ENCODE measurements at regions not wholly inside any gene's neighbourhood (a gene's known extent, or its start where the extent isn't known, plus 50 kb on each side); places are given as distances from the start of the nearest gene placed in this dataset.
"Not testable (repeated sequence)": the region's sequence is repeated elsewhere in the genome, so short reads cannot be mapped to it uniquely, and the experiment has no call there.

DNA sequence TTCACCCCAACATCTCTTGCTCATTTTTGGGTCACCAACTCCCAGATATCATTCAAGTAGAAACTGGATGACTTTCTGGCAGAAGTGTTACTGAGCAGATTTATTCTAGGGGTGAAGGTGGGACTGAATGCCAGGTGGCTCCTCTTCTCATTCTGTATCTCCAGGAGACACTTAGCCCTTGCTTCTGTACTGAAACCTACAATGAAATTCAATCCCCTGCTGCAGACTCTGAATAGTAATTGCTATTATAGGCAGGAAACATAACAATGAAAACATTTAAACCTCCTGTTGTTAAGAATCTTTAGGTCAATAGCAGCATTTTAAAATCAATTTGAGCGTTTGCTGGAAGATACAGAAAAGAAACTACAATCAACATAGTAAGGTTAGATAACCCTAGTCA is 879.4 kb upstream of the TENM4 start:
- H3K36me3 Mint-ChIP-seq, result no peaks in the 10 kb centered on the region
- peaks cover 6% of the 10 kb centered on the region for H3K9me3 Mint-ChIP-seq (ENCODE audit: low read depth)
- no peak overlapping the region for H3K4me3 Mint-ChIP-seq
- H3K27me3 Mint-ChIP-seq, result no peaks in the 10 kb centered on the region
- no peaks in the 10 kb centered on the region for H3K4me1 Mint-ChIP-seq (ENCODE audit: low read depth)
- no peak overlapping the region for H3K27ac Mint-ChIP-seq

DNA sequence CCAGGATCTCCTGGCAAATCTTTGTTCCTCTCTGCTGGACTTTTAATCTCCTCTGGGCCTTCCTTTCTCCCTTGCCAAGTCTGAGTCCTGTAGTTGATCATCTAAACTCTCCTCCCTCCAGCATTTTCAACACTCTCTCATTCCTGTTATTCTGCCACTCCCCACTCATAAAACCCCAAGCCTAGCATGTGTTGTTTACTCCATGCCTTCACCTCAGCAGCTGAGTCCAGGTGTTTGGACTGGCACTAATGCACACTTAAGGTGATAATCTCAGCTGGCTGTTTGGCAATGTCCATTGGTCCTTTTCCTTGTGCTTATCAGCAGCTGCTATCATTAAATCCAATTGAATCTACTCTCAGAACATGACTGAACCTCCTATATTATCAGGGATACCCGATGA is 876.8 kb upstream of the TENM4 start:
- H3K9me3 Mint-ChIP-seq (ENCODE audit: low read depth), result peaks cover 3% of the 10 kb centered on the region
- no peak overlapping the region for H3K27ac Mint-ChIP-seq
- no peaks in the 10 kb centered on the region for H3K36me3 Mint-ChIP-seq
- H3K4me3 Mint-ChIP-seq, result no peak overlapping the region
- H3K4me1 Mint-ChIP-seq (ENCODE audit: low read depth), result no peaks in the 10 kb centered on the region
- H3K27me3 Mint-ChIP-seq, result no peaks in the 10 kb centered on the region

DNA sequence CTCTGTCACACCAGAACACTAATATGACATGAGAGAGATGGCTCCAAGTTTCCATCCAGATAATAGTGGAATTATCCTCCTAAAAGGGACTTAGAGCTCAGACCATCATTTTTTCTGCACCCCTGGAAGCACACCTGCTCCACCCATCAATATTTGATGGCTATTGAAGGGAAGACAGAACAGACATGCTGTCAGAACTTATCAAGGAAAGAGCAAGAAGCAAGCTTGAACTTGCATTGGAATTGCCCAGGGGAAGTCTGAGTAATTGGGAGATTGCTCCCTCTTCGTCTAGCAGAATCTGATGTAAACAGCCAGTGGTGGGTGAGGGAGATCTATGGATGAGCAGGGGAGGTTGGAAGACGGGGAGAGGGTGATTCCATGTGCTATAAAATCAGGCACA is 874.4 kb upstream of the TENM4 start:
- H3K36me3 Mint-ChIP-seq, result no peaks in the 10 kb centered on the region
- H3K9me3 Mint-ChIP-seq (ENCODE audit: low read depth), result no peaks in the 10 kb centered on the region
- no peaks in the 10 kb centered on the region for H3K4me1 Mint-ChIP-seq (ENCODE audit: low read depth)
- H3K27ac Mint-ChIP-seq, result no peak overlapping the region
- H3K4me3 Mint-ChIP-seq, result no peak overlapping the region
- no peaks in the 10 kb centered on the region for H3K27me3 Mint-ChIP-seq

DNA sequence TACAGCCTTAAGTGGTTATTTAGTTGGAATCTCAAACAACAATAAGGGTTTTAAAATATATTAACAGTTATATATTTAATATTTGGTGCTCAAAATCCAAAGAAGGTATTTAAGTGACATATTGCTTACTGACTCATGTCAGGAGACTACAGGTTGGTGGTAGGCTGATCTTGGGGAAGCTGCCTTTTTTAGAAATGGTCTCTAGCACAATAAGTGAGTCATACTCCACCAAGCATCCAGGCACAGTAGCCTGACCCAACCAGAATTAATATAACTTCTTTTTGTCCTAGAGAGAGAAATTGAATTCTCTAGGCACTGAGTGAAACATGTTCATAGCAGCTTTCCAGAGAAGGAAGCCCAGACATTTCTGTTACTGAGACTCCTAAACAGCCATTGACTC is 868.5 kb upstream of the TENM4 start:
- no peak overlapping the region for H3K27ac Mint-ChIP-seq
- no peaks in the 10 kb centered on the region for H3K4me1 Mint-ChIP-seq (ENCODE audit: low read depth)
- H3K36me3 Mint-ChIP-seq, result no peaks in the 10 kb centered on the region
- H3K27me3 Mint-ChIP-seq, result no peaks in the 10 kb centered on the region
- peaks cover 13% of the 10 kb centered on the region for H3K9me3 Mint-ChIP-seq (ENCODE audit: low read depth)
- no peak overlapping the region for H3K4me3 Mint-ChIP-seq

DNA sequence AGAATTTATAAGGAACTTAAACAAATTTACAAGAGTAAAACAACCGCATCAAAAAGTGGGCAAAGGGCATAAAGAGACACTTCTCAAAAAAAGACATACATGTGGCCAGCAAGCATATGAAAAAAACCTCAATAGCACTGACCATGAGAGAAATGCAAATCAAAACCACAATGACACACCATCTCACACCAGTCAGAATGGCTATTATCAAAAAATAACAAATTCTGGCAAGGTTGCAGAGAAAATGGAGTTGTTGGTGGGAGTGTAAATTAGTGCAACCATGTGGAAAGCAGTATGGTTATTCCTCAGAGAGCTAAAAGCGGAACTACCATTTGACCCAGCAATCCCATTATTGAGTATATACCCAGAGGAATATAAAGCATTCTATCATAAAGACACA is 866.8 kb upstream of the TENM4 start:
- H3K4me3 Mint-ChIP-seq, result no peak overlapping the region
- H3K27me3 Mint-ChIP-seq, result no peaks in the 10 kb centered on the region
- no peak overlapping the region for H3K27ac Mint-ChIP-seq
- no peaks in the 10 kb centered on the region for H3K4me1 Mint-ChIP-seq (ENCODE audit: low read depth)
- H3K36me3 Mint-ChIP-seq, result no peaks in the 10 kb centered on the region
- peaks cover 19% of the 10 kb centered on the region for H3K9me3 Mint-ChIP-seq (ENCODE audit: low read depth)

DNA sequence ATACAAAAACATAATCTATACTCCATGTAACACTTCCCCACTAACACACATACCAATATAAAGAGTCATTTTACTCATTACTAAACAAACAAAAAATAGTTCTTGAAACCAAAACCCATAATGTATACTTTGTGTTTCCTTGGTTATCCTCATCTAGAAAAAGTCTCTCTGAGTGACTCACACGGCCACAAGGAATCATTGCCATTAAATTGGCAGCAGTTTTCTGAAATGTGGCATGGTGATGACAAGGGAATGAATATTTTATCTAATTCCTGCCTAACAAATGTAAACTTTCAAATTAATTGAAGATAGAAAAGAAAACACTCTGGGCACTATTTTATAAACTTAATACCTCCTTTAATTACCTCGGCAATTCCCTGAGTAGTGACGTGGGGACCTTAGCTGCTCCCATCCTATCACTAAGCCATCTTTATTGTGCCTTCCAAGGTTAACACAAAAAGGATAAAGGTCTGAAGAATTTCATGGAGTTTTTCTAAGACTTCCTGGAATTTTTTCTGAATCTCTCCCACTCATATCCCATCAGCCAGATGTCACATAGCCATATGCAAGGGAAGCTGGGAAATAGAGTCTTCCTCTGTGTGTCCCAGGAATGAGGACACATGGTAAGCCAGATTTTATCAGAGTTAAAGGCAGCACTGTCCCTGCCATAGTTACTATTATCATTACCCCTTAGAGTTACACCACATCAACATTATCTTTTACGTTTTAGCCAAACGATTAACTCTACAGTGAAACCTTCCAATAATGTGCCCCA is 857.2 kb upstream of the TENM4 start:
- H3K4me3 Mint-ChIP-seq, result no peak overlapping the region
- no peaks in the 10 kb centered on the region for H3K4me1 Mint-ChIP-seq (ENCODE audit: low read depth)
- peaks cover 10% of the 10 kb centered on the region for H3K9me3 Mint-ChIP-seq (ENCODE audit: low read depth)
- H3K27ac Mint-ChIP-seq, result no peak overlapping the region
- H3K27me3 Mint-ChIP-seq, result no peaks in the 10 kb centered on the region
- no peaks in the 10 kb centered on the region for H3K36me3 Mint-ChIP-seq

DNA sequence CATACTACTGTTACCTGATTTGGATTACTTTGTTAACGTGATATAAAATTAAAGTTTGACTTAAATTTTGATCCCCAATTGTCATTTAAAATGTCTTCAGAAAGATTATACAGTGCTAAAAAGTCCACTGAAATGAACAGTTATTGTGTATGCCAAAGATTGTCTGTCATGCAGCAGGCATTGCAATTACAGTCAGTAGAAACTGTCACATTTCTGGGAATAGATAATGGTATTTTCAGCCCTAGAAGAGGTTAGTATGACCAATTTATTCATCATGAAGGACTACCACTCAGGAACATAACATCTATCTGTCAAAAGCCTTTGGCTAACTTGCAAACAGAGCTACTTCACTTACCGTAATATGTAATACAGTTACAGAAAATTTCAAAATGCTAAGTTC is 852.5 kb upstream of the TENM4 start:
- Mint-ChIP-seq H3K9me3 (ENCODE audit: low read depth) (peaks cover 10% of the 10 kb centered on the region), H3K4me3 (no peak overlapping the region), H3K36me3 (no peaks in the 10 kb centered on the region), H3K4me1 (ENCODE audit: low read depth) (no peaks in the 10 kb centered on the region), H3K27ac (no peak overlapping the region), H3K27me3 (no peaks in the 10 kb centered on the region)

DNA sequence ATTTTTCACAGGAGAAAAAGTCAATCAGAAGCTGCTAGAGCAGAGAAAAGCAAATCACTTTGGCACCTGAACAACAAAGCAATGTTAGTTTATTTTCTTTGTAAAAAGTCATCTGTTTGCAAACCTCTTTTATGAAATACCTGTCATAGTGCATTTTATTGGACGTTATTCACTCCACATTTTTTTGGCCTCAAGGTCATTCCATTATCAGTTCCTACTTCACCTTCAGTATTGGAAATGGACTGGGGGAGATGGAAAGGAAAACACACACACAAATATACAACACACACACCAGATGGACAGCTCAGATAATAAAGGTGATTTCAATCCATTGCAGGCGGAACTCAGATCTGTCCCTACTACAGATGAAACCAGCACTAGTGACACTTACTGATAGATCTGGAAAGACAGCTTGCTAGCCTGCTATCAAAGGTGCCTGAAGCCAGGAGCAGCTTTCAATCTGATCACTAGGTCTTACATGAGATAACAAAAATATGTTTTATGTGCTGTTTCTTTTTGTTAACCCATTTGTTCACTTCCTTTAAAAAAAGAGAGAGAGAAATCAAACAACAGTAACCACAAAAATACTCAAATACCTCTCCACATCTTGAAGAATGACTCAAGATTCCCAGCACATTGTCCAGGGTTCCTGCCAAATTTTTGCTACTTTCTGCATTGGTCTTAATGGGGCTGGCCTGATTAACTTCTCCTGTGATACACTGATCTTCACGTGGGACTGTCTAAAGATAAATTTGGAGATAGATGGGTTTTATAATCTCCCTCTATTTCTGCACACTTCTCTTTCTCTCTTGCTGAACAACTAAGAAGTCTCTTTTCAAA is 844.3 kb upstream of the TENM4 start:
- Mint-ChIP-seq H3K27me3 (no peaks in the 10 kb centered on the region), H3K36me3 (no peaks in the 10 kb centered on the region), H3K4me3 (no peak overlapping the region)

DNA sequence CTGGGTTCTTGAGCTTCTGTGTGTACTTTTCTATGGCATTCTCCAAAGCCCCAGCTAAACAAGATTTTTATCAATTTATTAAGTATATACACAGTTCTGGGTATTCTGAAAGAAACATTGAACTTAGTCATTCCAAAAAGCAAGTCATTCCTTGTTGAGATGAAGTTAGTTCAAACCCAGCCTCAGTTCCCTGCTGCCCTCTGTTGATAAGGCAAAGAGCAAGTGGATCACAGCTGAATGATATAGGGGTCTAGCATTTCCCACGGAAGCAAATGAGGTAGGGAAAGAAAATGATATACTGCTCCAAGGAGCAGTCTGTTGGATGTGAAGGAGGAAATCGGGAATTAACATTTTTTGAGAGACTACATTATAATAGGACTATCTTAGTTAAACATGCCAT is 841.8 kb upstream of the TENM4 start:
- no peaks in the 10 kb centered on the region for H3K36me3 Mint-ChIP-seq

More for the DNA sequence above, 844.3 kb upstream of the TENM4 start:
- Mint-ChIP-seq H3K4me1 (ENCODE audit: low read depth) (no peaks in the 10 kb centered on the region), H3K9me3 (ENCODE audit: low read depth) (peaks cover 5% of the 10 kb centered on the region), H3K27ac (no peak overlapping the region)

DNA sequence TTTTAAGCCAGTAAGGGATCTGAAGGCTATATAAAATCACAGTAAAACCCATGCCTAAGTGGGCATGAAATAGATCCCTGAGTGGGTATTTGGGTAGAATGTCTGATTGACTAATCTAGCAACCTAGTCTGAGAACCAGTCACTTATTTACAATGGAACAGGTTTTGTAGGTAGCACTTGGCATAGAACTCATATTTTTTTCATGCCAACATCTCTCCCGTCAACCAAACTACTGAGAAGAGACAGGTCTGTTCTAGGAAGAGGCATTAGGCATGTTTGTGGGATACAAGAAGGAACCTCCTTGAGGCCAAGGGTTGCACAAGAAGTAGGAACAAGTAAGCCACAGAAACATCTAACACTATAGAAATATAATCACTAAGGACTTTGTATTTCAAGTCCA is 840.4 kb upstream of the TENM4 start:
- Mint-ChIP-seq H3K36me3 (no peaks in the 10 kb centered on the region), H3K27me3 (no peaks in the 10 kb centered on the region), H3K4me1 (ENCODE audit: low read depth) (no peaks in the 10 kb centered on the region), H3K9me3 (ENCODE audit: low read depth) (no peaks in the 10 kb centered on the region), H3K4me3 (no peak overlapping the region), H3K27ac (no peak overlapping the region)

More for the DNA sequence above, 841.8 kb upstream of the TENM4 start:
- no peaks in the 10 kb centered on the region for H3K9me3 Mint-ChIP-seq (ENCODE audit: low read depth)
- no peak overlapping the region for H3K4me3 Mint-ChIP-seq
- H3K27me3 Mint-ChIP-seq, result no peaks in the 10 kb centered on the region
- H3K4me1 Mint-ChIP-seq (ENCODE audit: low read depth), result no peaks in the 10 kb centered on the region
- H3K27ac Mint-ChIP-seq, result no peak overlapping the region

DNA sequence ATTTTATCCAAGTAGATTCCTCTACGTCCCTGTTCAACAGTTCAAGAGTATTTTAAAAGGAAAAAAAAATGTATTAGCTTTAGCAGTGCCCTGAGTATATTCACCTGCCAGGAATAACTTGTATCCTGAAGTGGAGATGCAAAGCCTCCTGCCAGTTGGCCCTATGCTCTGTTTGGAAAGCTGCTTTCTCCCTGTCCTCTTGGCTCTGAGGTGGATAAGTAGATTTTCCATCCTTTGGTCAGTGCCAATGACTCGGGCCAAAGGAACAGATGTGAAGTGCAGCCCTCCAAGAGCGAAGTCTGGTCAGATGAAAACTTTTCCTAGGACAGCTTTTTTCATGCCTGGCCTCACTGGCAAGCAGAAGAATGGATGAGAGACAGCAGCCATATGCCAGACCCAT is 839.9 kb upstream of the TENM4 start:
- Mint-ChIP-seq H3K4me3 (no peak overlapping the region), H3K27ac (no peak overlapping the region), H3K4me1 (ENCODE audit: low read depth) (no peaks in the 10 kb centered on the region), H3K9me3 (ENCODE audit: low read depth) (no peaks in the 10 kb centered on the region), H3K36me3 (no peaks in the 10 kb centered on the region), H3K27me3 (no peaks in the 10 kb centered on the region)

DNA sequence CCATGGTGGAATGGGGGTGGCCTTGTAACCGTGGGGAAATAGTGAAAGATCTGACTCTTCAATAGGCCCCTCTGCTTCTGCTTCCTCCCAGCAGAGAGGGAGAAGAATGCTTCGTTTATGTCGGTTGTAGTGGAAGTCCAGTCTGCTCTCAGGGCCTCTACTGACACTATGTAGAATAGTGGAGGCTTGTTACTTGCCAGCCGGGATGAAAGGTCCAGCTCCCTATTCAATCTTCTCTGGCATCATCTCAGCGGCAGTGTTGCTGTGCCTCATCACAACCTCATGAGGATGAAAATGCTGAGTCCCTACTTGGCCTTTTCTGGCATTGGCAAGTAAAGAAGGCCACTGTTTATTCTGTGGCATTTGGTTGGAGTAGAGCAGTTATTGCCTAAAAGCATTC is 820.9 kb upstream of the TENM4 start:
- H3K36me3 Mint-ChIP-seq, result no peaks in the 10 kb centered on the region
- no peaks in the 10 kb centered on the region for H3K27me3 Mint-ChIP-seq
- no peak overlapping the region for H3K27ac Mint-ChIP-seq
- H3K9me3 Mint-ChIP-seq (ENCODE audit: low read depth), result peaks cover under 1% of the 10 kb centered on the region
- H3K4me1 Mint-ChIP-seq (ENCODE audit: low read depth), result no peaks in the 10 kb centered on the region
- no peak overlapping the region for H3K4me3 Mint-ChIP-seq

DNA sequence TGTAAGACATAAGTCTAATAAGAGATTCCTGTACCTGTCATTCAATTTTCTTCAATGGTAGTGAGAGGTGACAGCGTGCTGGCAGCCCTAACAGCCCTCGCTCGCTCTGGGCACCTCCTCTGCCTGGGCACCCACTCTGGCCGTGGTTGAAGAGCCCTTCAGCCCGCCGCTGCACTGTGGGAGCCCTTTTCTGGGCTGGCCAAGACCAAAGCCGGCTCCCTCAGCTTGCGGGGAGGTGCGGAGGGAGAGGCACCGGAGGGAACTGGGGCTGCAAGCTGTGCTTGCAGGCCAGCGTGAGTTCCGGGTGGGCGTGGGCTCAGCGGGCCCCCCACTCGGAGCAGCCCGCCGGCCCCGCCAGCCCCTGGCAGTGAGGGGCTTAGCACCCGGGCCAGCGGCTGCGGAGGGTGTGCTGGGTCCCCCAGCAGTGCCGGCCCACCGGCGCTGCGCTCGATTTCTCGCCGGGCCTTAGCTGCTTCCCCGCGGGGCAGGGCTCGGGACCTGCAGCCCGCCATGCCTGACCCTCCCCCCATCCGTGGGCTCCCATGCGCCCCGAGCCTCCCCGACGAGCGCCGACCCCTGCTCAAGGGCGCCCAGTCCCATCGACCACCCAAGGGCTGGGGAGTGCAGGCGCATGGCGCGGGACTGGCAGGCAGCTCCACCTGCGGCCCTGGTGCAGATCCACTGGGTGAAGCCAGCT is 816.6 kb upstream of the TENM4 start:
- not testable (repeated sequence) for H3K9me3 Mint-ChIP-seq (ENCODE audit: low read depth); H3K27me3 Mint-ChIP-seq; H3K36me3 Mint-ChIP-seq; H3K27ac Mint-ChIP-seq; H3K4me3 Mint-ChIP-seq; H3K4me1 Mint-ChIP-seq (ENCODE audit: low read depth)

DNA sequence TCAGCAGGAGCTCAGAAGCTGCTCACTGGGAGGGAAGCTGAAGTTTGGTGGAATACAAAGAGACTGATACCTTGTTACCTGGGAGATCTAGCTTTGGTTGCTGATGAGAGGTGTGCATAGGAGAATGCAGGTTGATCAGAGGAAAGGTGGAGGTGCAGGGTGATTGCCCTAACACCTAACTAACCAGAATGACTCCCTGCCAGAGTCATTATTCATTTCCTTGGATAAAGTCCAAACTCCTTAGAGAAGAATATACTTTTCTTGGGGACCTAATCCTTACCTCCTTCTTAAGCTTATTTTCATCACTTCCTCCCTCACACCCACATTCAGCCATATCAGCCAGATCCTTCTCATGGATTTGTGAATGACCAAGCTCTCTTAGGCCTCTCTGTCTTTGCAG is 814.2 kb upstream of the TENM4 start:
- Mint-ChIP-seq H3K27me3 (no peaks in the 10 kb centered on the region), H3K36me3 (no peaks in the 10 kb centered on the region), H3K27ac (no peak overlapping the region)

DNA sequence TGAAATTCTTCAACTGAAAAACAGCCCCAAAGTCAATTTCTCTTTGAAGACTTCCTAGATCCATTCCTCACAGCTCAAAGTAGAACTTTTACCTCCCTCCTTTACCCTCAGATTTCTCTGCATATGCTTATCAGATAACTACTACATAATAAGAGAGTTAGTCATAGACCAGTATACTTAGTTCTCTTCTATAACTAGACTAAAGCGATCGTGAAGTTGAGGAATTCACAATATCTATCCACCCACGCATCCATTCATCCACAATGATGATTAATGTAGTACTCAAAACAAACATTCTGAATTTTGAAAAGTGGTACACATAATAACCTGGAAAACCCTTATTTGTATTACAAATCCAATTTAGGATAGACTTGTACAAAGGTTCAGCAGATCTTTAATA is 800.9 kb upstream of the TENM4 start:
- Mint-ChIP-seq H3K4me3 (no peak overlapping the region), H3K27me3 (no peaks in the 10 kb centered on the region), H3K27ac (no peak overlapping the region), H3K9me3 (ENCODE audit: low read depth) (peaks cover 3% of the 10 kb centered on the region), H3K36me3 (no peaks in the 10 kb centered on the region), H3K4me1 (ENCODE audit: low read depth) (no peaks in the 10 kb centered on the region)

More for the DNA sequence above, 814.2 kb upstream of the TENM4 start:
- Mint-ChIP-seq H3K4me1 (ENCODE audit: low read depth) (no peaks in the 10 kb centered on the region), H3K9me3 (ENCODE audit: low read depth) (peaks cover 10% of the 10 kb centered on the region), H3K4me3 (no peak overlapping the region)
